Activated T-cell treated with anti-CD3 and anti-CD28 coated beads, Interleukin-2, amount 50 U/mL, for 4 hours (primary cell): ENCODE measurements at regions not wholly inside any gene's neighbourhood (a gene's known extent, or its start where the extent isn't known, plus 50 kb on each side); places are given as distances from the start of the nearest gene placed in this dataset.

Source experiments
- ATAC-seq, 2 donors: fragments of 200-7000 bp; cut with Tn5 transposase; one replicate each; pipeline ENCODE4 v1.10.0; 2021
- DNase-seq: peaks from one replicate; pipeline ENCODE4 v3.0.0-alpha.2; 2020
- H3K27me3 Mint-ChIP-seq: one replicate; pipeline ENCODE4 v1.8.0; 2021; ENCODE audit warnings: low read depth, mixed read lengths
- H3K36me3 Mint-ChIP-seq: one replicate; pipeline ENCODE4 v1.8.0; 2022; ENCODE audit warnings: mixed read lengths; ENCODE audit not compliant: insufficient read depth
- H3K4me1 Mint-ChIP-seq: one replicate; pipeline ENCODE4 v1.8.0; 2021; ENCODE audit warnings: low read depth, mixed read lengths
- H3K4me3 Mint-ChIP-seq: one replicate; pipeline ENCODE4 v1.8.0; 2021; ENCODE audit warnings: mild to moderate bottlenecking, moderate library complexity, mixed read lengths
- H3K9me3 Mint-ChIP-seq: one replicate; pipeline ENCODE4 v1.8.0; 2021; ENCODE audit warnings: mixed read lengths

DNA sequence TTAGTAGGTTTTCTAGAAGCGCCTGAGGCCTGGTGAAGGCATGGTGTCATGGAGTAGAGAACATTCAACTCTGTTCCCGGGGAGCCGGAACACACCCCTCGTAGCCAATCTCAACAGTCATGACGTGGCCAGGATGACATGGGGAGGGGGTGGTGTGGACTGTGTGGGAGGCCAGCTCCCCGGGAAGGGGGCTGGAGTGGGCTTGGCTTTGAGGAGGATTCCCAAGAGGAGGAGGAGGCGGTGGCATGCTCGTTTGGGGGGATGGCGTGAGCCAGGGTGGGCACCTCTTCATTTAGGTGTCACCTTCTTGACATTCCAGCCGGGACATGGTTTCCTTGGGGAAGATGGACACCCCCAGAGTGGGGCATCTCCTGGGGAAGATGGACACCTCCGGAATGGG is 257.5 kb downstream of the SEC14L1 start:
- Mint-ChIP-seq H3K36me3 (peaks cover 5% of the 10 kb centered on the region), H3K4me1 (peaks cover 81% of the 10 kb centered on the region), H3K4me3 (no peak overlapping the region), H3K27me3 (no peaks in the 10 kb centered on the region), H3K9me3 (no peaks in the 10 kb centered on the region)
- ATAC-seq (no peak), DNase-seq (no peak)

DNA sequence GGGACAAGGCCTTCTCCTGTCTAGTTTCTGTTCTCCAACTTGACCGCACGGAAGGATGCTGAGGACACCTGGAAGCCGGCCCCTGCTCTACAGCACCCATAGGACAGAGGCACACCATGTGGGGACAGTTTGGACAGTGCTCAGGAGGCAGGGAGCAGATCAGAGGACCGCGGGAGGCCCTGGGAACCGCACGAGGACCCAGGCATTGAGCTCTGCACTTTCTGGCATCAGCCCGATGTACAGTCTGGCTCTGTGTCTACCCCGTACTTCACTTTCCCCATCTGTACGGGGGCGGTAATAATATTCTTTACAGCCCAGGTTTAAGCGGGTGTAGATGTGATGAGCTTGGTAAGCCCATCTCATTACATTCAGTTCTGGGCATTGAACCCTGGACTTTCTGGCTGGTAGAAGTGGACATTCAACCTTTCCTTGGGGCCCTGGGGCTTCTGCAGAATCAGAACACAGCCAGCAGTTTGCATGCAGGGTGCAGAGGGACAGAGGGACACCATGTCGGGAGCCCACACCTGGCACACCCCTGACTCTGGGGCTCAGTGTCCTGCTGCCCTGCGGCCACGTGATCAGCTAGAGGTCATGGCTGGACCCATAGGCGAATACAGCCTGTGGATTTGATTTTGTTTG is 258.7 kb downstream of the SEC14L1 start:
- Mint-ChIP-seq H3K4me1 (peaks cover 86% of the 10 kb centered on the region), H3K4me3 (no peak overlapping the region), H3K9me3 (no peaks in the 10 kb centered on the region), H3K36me3 (peaks cover 7% of the 10 kb centered on the region), H3K27me3 (no peaks in the 10 kb centered on the region)
- ATAC-seq (no peak), DNase-seq (no peak)

DNA sequence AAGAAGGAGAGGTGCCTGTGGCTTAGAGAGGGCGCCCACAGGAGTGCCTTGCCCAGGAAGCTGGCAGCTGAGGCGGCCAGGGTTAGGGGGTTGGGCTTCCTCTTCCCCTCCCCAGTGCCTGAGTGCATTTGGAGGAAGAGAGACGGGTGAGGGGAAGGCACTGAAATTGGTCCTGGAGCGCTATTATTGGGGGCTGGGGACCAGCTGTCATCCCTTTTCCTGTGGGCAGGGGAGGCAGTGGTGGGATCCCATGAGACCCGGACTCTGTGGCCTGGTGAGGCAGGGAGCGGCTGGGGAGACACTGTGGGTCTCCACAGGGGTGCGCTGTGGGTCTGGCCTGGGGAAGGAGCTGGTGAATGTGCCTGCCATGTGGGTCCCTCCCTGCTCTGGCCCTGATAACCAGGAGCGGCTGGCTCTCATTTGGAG is 259.7 kb downstream of the SEC14L1 start:
- peaks cover 92% of the 10 kb centered on the region for H3K4me1 Mint-ChIP-seq

DNA sequence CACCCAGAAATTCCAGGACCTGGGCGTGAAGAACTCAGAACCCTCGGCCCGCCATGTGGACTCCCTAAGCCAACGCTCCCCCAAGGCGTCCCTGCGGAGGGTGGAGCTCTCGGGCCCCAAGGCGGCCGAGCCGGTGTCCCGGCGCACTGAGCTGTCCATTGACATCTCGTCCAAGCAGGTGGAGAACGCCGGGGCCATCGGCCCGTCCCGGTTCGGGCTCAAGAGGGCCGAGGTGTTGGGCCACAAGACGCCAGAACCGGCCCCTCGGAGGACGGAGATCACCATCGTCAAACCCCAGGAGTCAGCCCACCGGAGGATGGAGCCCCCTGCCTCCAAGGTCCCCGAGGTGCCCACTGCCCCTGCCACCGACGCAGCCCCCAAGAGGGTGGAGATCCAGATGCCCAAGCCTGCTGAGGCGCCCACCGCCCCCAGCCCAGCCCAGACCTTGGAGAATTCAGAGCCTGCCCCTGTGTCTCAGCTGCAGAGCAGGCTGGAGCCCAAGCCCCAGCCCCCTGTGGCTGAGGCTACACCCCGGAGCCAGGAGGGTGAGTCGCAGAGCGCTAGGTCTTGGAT is 261.5 kb downstream of the SEC14L1 start:
- H3K27me3 Mint-ChIP-seq = no peaks in the 10 kb centered on the region
- DNase-seq = no peak
- peaks cover 5% of the 10 kb centered on the region for H3K36me3 Mint-ChIP-seq
- H3K4me3 Mint-ChIP-seq = no peak overlapping the region
- ATAC-seq = no peak
- H3K9me3 Mint-ChIP-seq = no peaks in the 10 kb centered on the region
- H3K4me1 Mint-ChIP-seq = peaks cover 95% of the 10 kb centered on the region

More for the DNA sequence above, 259.7 kb downstream of the SEC14L1 start:
- DNase-seq (peak; percentile 80), ATAC-seq (peak; percentile 80 to 84)
- Mint-ChIP-seq H3K4me3 (peak overlapping the region; percentile 77), H3K9me3 (no peaks in the 10 kb centered on the region), H3K36me3 (peaks cover 10% of the 10 kb centered on the region), H3K27me3 (no peaks in the 10 kb centered on the region)

DNA sequence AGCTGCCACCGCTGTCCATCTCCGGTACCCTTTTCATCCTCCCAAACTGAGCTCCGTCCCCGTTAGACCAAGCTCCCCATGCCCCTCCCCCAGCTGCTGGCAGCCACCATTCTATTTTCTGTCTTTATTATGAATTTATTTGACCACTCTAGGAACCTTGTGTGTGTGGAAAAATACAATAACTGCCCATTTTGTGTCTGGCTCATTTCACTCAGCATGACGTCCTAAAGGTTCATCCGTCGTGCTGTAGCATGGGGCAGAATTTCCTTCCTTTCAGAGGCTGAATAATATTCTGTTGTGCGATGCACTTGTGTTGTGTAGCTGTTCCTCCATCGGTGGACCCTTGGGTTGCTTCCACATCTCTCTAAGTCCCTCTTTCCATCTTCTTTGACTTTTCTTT is 263.1 kb downstream of the SEC14L1 start:
- Mint-ChIP-seq H3K27me3 (no peaks in the 10 kb centered on the region), H3K36me3 (peaks cover 5% of the 10 kb centered on the region), H3K9me3 (no peaks in the 10 kb centered on the region), H3K4me3 (peak overlapping the region; percentile 90), H3K4me1 (peaks cover 93% of the 10 kb centered on the region)
- ATAC-seq (no peak), DNase-seq (no peak)

DNA sequence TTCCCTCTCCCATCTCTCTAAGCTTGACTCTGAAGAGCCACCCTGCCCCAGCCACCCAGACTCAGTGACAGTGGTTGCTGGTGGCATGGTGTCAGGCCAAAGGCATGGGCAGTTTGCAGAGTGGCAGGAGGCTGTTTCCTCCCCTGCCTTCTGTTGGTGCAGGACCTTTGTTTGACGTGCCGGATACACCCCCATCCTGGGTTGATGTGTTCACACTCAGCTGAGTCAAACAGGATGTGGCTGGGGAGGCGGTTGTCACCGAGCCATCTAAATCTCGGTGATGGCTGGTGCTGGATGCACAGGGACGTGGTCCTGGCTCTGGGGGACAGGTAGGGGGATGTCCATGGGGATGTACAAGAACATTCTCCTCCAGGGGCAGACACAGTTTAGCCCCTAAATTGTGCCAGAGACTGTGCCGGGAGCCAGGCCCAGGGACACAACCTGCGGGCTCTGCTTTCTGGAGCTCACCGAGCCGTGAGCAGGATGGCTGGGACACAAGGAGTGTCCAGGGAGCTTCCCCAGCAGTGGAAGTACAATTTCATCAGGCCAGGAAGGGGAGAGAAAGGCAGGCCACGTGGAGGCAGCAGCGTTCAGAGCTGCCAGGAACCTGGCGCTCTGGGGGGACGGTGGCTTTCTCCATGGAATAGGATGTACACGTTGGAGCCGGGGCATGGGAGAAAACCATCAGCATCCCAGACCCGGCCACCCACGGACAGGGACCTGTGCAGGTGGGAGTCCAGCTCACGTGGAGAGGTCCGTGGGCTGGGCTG is 264.2 kb downstream of the SEC14L1 start:
- H3K9me3 Mint-ChIP-seq = no peaks in the 10 kb centered on the region

DNA sequence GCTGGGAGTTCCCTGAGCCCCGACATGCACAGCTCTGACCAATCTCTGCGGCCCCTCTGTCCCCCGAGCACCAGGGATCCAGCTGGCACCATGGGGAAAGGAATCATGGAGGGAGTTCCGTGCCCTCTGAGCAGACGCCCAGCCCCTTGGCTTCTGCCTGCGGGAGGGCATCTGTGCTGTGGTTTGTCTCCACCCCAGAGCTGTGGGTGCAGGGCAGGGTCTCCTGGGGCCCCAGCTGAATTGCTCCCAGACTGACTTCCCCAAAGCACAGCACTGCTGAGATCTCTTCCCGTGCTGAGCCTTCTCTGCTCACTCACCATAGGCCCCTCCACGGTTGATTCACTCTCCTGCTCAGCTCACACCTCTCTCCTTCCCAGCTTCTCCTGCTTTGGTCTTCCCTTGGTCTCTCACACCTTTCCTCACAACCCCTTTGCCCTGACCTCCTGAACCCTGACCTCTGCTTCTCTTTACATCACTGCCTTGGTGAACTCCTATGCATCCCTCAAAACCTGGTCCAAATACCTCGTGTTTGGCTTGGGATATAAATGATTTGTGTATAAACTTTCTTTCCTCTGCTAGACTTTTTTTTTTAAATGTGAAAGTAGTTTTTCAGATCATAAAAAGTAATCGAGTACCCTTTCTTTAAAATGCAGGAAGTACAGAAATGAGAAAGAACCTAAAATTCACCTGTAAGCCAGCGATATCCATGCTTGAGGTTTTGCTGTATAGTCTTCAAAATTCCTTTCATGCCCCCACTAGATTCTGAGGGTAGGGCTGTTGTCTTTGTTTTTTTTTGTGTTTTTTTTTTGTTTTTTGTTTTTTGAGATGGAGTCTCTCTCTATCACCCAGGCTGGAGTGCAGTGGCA is 265.3 kb downstream of the SEC14L1 start:
- DNase-seq = no peak
- Mint-ChIP-seq H3K36me3 (peaks cover 5% of the 10 kb centered on the region), H3K9me3 (no peaks in the 10 kb centered on the region), H3K4me1 (peaks cover 91% of the 10 kb centered on the region), H3K4me3 (peak overlapping the region; percentile 90), H3K27me3 (no peaks in the 10 kb centered on the region)
- no peak for ATAC-seq

More for the DNA sequence above, 264.2 kb downstream of the SEC14L1 start:
- ATAC-seq = peak; percentile 82 to 89
- DNase-seq = peak; percentile 80
- Mint-ChIP-seq H3K4me3 (peak overlapping the region; percentile 90), H3K4me1 (peaks cover 91% of the 10 kb centered on the region), H3K36me3 (peaks cover 5% of the 10 kb centered on the region), H3K27me3 (no peaks in the 10 kb centered on the region)

DNA sequence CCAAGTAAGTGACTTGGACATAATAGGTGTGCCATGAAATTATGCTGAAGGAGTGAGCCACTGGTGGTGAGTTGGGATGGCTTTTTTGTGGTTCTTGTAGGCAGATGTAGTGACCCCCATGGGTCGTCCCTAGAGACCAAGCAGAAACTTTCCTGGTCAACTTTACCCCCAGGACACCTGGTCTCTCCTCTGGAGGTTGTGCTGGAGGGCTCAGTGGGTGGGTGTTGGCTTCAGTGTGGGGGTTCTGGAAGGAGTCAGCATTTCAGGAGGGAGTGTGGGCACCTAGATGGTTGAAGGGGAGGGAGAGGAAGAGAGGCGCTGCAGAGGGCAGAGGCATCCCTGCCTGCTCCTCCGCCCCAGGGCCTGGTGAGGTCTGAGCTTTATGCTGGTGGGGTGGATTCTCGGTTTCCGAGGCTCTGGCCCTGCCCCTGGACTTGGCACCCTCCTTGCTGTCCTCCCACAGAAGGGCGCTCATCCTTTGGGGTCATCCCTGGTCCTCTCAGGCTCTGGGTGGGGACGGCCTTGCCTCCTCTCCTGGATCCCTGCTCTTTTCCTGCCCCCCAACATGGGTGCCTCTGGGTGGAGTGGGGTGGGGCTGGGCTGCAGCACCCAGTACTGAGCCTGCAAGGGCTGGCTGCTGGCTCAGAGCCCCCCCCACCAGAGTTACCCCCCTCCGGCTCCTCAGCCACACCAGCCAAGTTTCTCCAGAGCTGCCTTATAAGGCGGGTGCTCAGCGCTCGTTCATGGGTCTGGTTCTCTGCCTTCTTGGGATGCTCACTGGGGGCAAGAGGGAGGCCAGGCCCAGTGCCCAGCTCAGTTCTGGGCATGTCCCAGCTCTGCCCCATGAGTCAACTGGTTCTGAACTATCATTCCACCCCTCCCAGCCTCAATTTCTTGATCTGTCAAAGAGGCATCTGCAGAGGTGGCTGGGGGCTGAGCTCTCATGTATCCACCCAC is 266.8 kb downstream of the SEC14L1 start:
- Mint-ChIP-seq H3K36me3 (peaks cover 7% of the 10 kb centered on the region), H3K9me3 (no peaks in the 10 kb centered on the region), H3K27me3 (no peaks in the 10 kb centered on the region), H3K4me3 (peak overlapping the region; percentile 8), H3K4me1 (peaks cover 90% of the 10 kb centered on the region)
- DNase-seq = no peak
- no peak for ATAC-seq

DNA sequence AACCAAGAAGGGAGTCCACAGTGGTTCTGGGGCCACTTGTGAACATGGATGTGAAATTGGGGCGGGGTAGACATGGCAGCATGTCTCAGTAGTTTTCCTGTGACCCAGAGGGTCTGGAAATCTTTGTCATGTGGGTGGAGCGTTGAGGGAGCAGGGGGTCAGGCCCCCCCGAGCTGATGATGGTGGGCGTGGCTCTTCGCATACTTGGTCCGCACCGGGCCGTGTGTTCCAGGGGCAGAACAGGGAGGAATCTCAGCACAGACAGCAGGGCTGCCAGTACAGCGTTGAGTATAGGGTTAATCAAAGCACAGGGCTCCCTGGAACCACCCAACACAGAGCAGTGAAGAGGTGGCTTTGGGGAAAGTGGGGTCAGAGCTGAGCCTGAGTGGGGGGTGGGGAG is 267.5 kb downstream of the SEC14L1 start:
- ATAC-seq = no peak
- Mint-ChIP-seq H3K4me3 (peak overlapping the region; percentile 8), H3K27me3 (no peaks in the 10 kb centered on the region), H3K9me3 (no peaks in the 10 kb centered on the region), H3K4me1 (peaks cover 90% of the 10 kb centered on the region), H3K36me3 (peaks cover 12% of the 10 kb centered on the region)
- no peak for DNase-seq

DNA sequence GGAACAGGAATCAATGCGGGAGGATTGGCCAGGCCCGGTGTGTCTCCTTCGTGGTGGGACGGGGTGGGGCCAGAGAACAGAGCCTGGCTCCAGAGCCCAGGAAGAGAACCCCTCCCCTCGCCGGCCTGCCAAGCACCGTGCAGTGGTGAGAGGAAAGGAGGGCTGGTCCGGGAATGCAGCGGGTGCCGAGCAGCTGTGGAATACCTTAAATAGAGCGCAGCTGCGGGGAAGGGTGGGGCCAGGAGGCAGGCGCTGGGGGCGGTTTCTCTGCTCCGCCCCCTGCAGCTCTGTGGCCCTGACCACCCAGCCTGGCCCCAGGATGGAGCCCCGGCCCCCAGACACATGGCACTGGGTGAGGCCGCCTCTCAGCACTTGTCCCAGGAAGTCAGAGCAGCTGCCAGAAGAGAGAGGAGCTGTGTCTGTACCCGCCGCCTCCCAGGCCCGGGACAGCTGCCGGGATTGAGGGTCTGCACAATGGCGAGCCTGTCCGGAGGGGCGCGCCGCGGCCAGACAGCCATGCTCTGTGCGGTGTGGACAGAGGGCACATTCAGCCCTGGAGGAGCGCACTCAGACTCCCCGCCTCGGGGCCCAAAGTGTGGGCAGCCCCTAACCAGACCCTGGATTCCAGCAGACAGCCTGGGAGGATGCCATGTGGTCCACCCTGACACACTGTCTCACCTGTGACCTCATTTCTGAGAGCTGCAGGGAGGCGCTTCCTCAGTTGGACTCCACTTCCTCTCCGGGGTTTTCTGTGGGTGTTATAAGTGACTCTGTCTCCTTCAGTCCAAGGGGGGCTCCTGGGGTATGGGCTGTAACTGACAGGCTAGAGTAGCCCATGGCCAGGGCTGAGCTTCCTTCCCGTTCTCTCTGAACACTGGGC is 268.8 kb downstream of the SEC14L1 start:
- DNase-seq = no peak
- peak overlapping the region; percentile 13 for H3K4me3 Mint-ChIP-seq
- H3K27me3 Mint-ChIP-seq = no peaks in the 10 kb centered on the region
- peaks cover 81% of the 10 kb centered on the region for H3K4me1 Mint-ChIP-seq
- peaks cover 13% of the 10 kb centered on the region for H3K36me3 Mint-ChIP-seq
- no peaks in the 10 kb centered on the region for H3K9me3 Mint-ChIP-seq
- peak in 1 of 2 donors; percentile 17 for ATAC-seq

DNA sequence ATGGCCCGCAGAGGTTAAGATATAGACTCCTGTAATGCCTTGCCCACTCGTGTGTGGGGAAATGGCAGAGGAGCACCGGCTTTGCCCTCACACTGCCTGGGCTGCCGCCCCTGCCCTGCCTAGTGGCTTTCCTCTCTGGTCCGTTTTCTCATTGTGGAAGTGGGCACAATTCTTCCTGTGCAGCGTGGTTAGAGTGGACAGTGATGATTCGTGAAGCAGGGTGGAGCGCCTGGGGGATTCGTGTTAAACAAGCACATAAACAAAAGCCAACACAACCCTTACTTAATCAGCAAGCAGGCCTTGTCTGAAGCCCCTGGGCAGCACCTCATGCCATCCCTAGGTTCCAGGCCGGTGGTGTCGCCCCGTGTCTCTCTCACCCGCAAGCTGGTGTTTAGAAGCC is 269.7 kb downstream of the SEC14L1 start:
- DNase-seq (no peak), ATAC-seq (no peak)
- Mint-ChIP-seq H3K27me3 (no peaks in the 10 kb centered on the region), H3K4me1 (peaks cover 75% of the 10 kb centered on the region), H3K4me3 (no peak overlapping the region), H3K36me3 (peaks cover 10% of the 10 kb centered on the region), H3K9me3 (no peaks in the 10 kb centered on the region)

DNA sequence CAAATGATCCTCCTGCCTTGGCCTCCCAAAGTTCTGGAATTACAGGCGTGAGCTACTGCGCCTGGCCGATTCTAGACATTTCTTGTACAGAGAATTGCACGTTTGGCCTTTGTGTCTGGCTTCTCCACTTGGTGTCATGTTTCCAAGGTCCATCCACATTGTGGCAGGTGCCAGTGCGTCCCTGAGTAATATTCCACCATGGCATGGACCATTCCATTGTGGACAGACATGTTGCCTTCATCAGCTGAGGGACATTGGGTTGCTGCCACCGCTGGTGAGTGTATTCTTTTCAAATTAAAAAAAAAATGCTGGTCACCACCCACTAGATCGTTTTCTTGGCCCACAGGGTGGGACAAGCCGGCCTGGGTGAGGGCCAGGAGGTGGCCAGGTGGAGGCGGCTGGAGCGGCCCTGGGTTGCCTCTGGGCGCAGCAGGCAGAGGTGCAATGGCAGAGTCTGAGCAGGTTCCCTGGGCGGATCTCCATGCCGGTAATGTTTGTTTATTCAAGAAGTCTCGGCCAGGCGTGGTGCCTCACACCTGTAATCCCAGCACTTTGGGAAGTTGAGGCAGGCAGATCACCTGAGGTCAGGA is 274.1 kb downstream of the SEC14L1 start:
- ATAC-seq = no peak
- H3K9me3 Mint-ChIP-seq = no peaks in the 10 kb centered on the region
- no peak overlapping the region for H3K4me3 Mint-ChIP-seq
- H3K27me3 Mint-ChIP-seq = no peaks in the 10 kb centered on the region
- H3K4me1 Mint-ChIP-seq = peaks cover 62% of the 10 kb centered on the region
- no peak for DNase-seq
- H3K36me3 Mint-ChIP-seq = peaks cover 10% of the 10 kb centered on the region
